ENCODE measurements at regions not wholly inside any gene's neighbourhood (a gene's known extent, or its start where the extent isn't known, plus 50 kb on each side); places are given as distances from the start of the nearest gene placed in this dataset.

- DNase-seq: no peak
- no peak for ATAC-seq
- intact Hi-C loops (cut with micrococcal nuclease): no loop called here
These were observed 327.8 kb downstream of the IRX2 start for GRCh38 chr5:2423634-2424033.

- ATAC-seq: no peak
- intact Hi-C loops (cut with micrococcal nuclease): no loop called here
- no peak for DNase-seq
These were observed 334.2 kb downstream of the IRX2 start for GRCh38 chr5:2417301-2417700.

GRCh38 chr5:2415678-2416077 lies 335.8 kb downstream of the IRX2 start:
- DNase-seq (no peak), ATAC-seq (no peak)
- intact Hi-C loops (cut with micrococcal nuclease): no loop called here

- intact Hi-C loops (cut with micrococcal nuclease): no loop called here
These were observed 341.0 kb downstream of the IRX2 start for GRCh38 chr5:2410451-2410850.

GRCh38 chr5:2403296-2403695 lies 348.2 kb downstream of the IRX2 start:
- intact Hi-C loops (cut with micrococcal nuclease): no loop called here
- ATAC-seq (no peak), DNase-seq (no peak)

More at GRCh38 chr5:2410451-2410850, 341.0 kb downstream of the IRX2 start:
- ATAC-seq: no peak
- DNase-seq: no peak

GRCh38 chr5:2399804-2400203 lies 351.7 kb downstream of the IRX2 start:
- DNase-seq: no peak
- no peak for ATAC-seq
- intact Hi-C loops (cut with micrococcal nuclease): no loop called here

- ATAC-seq (no peak), DNase-seq (no peak)
- intact Hi-C loops (cut with micrococcal nuclease): no loop called here
These were observed 352.4 kb downstream of the IRX2 start for GRCh38 chr5:2399096-2399495.

GRCh38 chr5:2393556-2393955 lies 357.9 kb downstream of the IRX2 start:
- ATAC-seq (no peak), DNase-seq (no peak)
- intact Hi-C loops (cut with micrococcal nuclease): no loop called here

GRCh38 chr5:2391566-2391965 lies 359.9 kb downstream of the IRX2 start:
- intact Hi-C loops (cut with micrococcal nuclease): no loop called here
- no peak for DNase-seq
- ATAC-seq: no peak

GRCh38 chr5:2391021-2391420 lies 360.5 kb downstream of the IRX2 start:
- DNase-seq (no peak), ATAC-seq (no peak)
- intact Hi-C loops (cut with micrococcal nuclease): no loop called here

GRCh38 chr5:2388571-2388970 lies 362.9 kb downstream of the IRX2 start:
- DNase-seq (no peak), ATAC-seq (no peak)
- intact Hi-C loops (cut with micrococcal nuclease): no loop called here

GRCh38 chr5:2387634-2388325 lies 363.7 kb downstream of the IRX2 start:
- ATAC-seq (no peak), DNase-seq (no peak)
- intact Hi-C loops (cut with micrococcal nuclease): no loop called here

GRCh38 chr5:2387250-2387633 lies 364.2 kb downstream of the IRX2 start:
- ATAC-seq (no peak), DNase-seq (no peak)
- intact Hi-C loops (cut with micrococcal nuclease): no loop called here

GRCh38 chr5:2385818-2386217 lies 365.7 kb downstream of the IRX2 start:
- intact Hi-C loops (cut with micrococcal nuclease): no loop called here
- DNase-seq (no peak), ATAC-seq (no peak)

- ATAC-seq: no peak
- intact Hi-C loops (cut with micrococcal nuclease): no loop called here
- DNase-seq: no peak
These were observed 367.8 kb downstream of the IRX2 start for GRCh38 chr5:2383698-2384065.

- no peak for DNase-seq
- intact Hi-C loops (cut with micrococcal nuclease): no loop called here
These were observed 368.4 kb downstream of the IRX2 start for GRCh38 chr5:2382776-2383697.

GRCh38 chr5:2381861-2382260 lies 369.6 kb downstream of the IRX2 start:
- ATAC-seq: no peak
- intact Hi-C loops (cut with micrococcal nuclease): no loop called here
- no peak for DNase-seq

More at GRCh38 chr5:2382776-2383697, 368.4 kb downstream of the IRX2 start:
- no peak for ATAC-seq

- no peak for ATAC-seq
- intact Hi-C loops (cut with micrococcal nuclease): no loop called here
- DNase-seq: no peak
These were observed 370.4 kb downstream of the IRX2 start for GRCh38 chr5:2381070-2381469.

GRCh38 chr5:2378976-2379375 lies 372.5 kb downstream of the IRX2 start:
- intact Hi-C loops (cut with micrococcal nuclease): no loop called here
- DNase-seq (no peak), ATAC-seq (no peak)

GRCh38 chr5:2378108-2378507 lies 373.4 kb downstream of the IRX2 start:
- intact Hi-C loops (cut with micrococcal nuclease): no loop called here
- DNase-seq (no peak), ATAC-seq (no peak)

- ATAC-seq (no peak), DNase-seq (no peak)
- intact Hi-C loops (cut with micrococcal nuclease): no loop called here
These were observed 375.0 kb downstream of the IRX2 start for GRCh38 chr5:2376486-2376885.
